CD1c-positive myeloid dendritic cell (primary cell): ENCODE measurements at regions not wholly inside any gene's neighbourhood (a gene's known extent, or its start where the extent isn't known, plus 50 kb on each side); places are given as distances from the start of the nearest gene placed in this dataset.

Experiments used
- DNase-seq: peaks from one replicate; pipeline ENCODE4 v3.0.0-alpha.2; 2016; ENCODE audit errors: extremely low spot score

GRCh38 chr22:47279746-47280145, 517.3 kb downstream of the TBC1D22A start:
- no peak for DNase-seq

- no peak for DNase-seq
Observed at GRCh38 chr22:47279337-47279736, 516.9 kb downstream of the TBC1D22A start.

GRCh38 chr22:47278655-47279054, 516.2 kb downstream of the TBC1D22A start:
- no peak for DNase-seq

GRCh38 chr22:47277531-47277930, 515.1 kb downstream of the TBC1D22A start:
- no peak for DNase-seq

GRCh38 chr22:47276991-47277390, 514.5 kb downstream of the TBC1D22A start:
- no peak for DNase-seq

- no peak for DNase-seq
Observed at GRCh38 chr22:47276450-47276820, 514.0 kb downstream of the TBC1D22A start.

GRCh38 chr22:47275605-47276449, 513.4 kb downstream of the TBC1D22A start:
- no peak for DNase-seq

GRCh38 chr22:47274196-47274595, 511.7 kb downstream of the TBC1D22A start:
- no peak for DNase-seq

- no peak for DNase-seq
Observed at GRCh38 chr22:47270463-47271135, 508.1 kb downstream of the TBC1D22A start.

GRCh38 chr22:47269516-47270088, 507.2 kb downstream of the TBC1D22A start:
- no peak for DNase-seq

- DNase-seq: no peak
Observed at GRCh38 chr22:47267513-47268282, 505.2 kb downstream of the TBC1D22A start.

GRCh38 chr22:47266329-47266728, 503.9 kb downstream of the TBC1D22A start:
- no peak for DNase-seq

GRCh38 chr22:47260551-47260950, 498.1 kb downstream of the TBC1D22A start:
- DNase-seq: no peak

GRCh38 chr22:47259990-47260389, 497.5 kb downstream of the TBC1D22A start:
- no peak for DNase-seq

- no peak for DNase-seq
Observed at GRCh38 chr22:47259049-47259448, 496.6 kb downstream of the TBC1D22A start.

GRCh38 chr22:47257976-47258375, 495.5 kb downstream of the TBC1D22A start:
- DNase-seq: no peak

- DNase-seq: no peak
Observed at GRCh38 chr22:47257566-47257965, 495.1 kb downstream of the TBC1D22A start.

- no peak for DNase-seq
Observed at GRCh38 chr22:47251911-47252310, 489.5 kb downstream of the TBC1D22A start.

- no peak for DNase-seq
Observed at GRCh38 chr22:47250995-47251765, 488.7 kb downstream of the TBC1D22A start.

- DNase-seq: no peak
Observed at GRCh38 chr22:47249370-47249928, 487.0 kb downstream of the TBC1D22A start.

- no peak for DNase-seq
Observed at GRCh38 chr22:47248925-47249324, 486.5 kb downstream of the TBC1D22A start.
